Cardiac fibroblast (primary cell): ENCODE measurements at regions not wholly inside any gene's neighbourhood (a gene's known extent, or its start where the extent isn't known, plus 50 kb on each side); places are given as distances from the start of the nearest gene placed in this dataset.
"Not testable (repeated sequence)": the region's sequence is repeated elsewhere in the genome, so short reads cannot be mapped to it uniquely, and the experiment has no call there.

Experiments
- DNase-seq, 2 donors: peaks; one replicate each; pipeline versions ENCODE4 v3.0.0 to v3.0.0-alpha.2; 2010; ENCODE audit warnings: low read depth in 2 of 2
- H3K4me3 ChIP-seq, 2 donors: replicated peaks in 1 of 2; 1 replicate in 1 of 2; 2 replicates in 1 of 2; pipeline ENCODE4 v1.5.1; 2011; ENCODE audit warnings: low read depth in 2 of 2, low read length in 2 of 2, mild to moderate bottlenecking in 2 of 2, moderate library complexity in 1 of 2
- CTCF ChIP-seq: IDR thresholded peaks from one replicate; pipeline ENCODE4 v1.5.1; 2011; ENCODE audit warnings: low read depth, mild to moderate bottlenecking, low read length, inconsistent platforms

- DNase-seq: no peak
- H3K4me3 ChIP-seq: no peak overlapping the region
- no peak for TF ChIP-seq CTCF
Observed at GRCh38 chr3:26273196-26273595, 349.4 kb upstream of the LRRC3B start.

- DNase-seq: no peak
- no peak for TF ChIP-seq CTCF
- H3K4me3 ChIP-seq: no peak overlapping the region
Observed at GRCh38 chr3:26279091-26279490, 343.5 kb upstream of the LRRC3B start.

GRCh38 chr3:26280517-26280916 is 342.1 kb upstream of the LRRC3B start:
- no peak overlapping the region for H3K4me3 ChIP-seq
- no peak for TF ChIP-seq CTCF
- no peak for DNase-seq

GRCh38 chr3:26281284-26281985 is 341.1 kb upstream of the LRRC3B start:
- no peak for DNase-seq
- no peak overlapping the region for H3K4me3 ChIP-seq
- TF ChIP-seq CTCF: no peak

GRCh38 chr3:26284503-26284902 is 338.1 kb upstream of the LRRC3B start:
- not testable (repeated sequence) for DNase-seq, H3K4me3 ChIP-seq

- no peak for TF ChIP-seq CTCF
- no peak for DNase-seq
- no peak overlapping the region for H3K4me3 ChIP-seq
Observed at GRCh38 chr3:26291840-26292239, 330.7 kb upstream of the LRRC3B start.

GRCh38 chr3:26292780-26293179 is 329.8 kb upstream of the LRRC3B start:
- DNase-seq: no peak
- no peak for TF ChIP-seq CTCF
- no peak overlapping the region for H3K4me3 ChIP-seq
